ENCODE measurements at regions not wholly inside any gene's neighbourhood (a gene's known extent, or its start where the extent isn't known, plus 50 kb on each side); places are given as distances from the start of the nearest gene placed in this dataset.

GRCh38 chr13:107361666-107362065 is 793.7 kb upstream of the ARGLU1 start:
- Histone ChIP-seq H3K4me3 (ENCODE audit: low read length, poor library complexity, severe bottlenecking) (no peak overlapping the region), H3K79me2 (ENCODE audit: insufficient read depth, low read length) (no peaks in the 10 kb centered on the region), H3F3A (ENCODE audit: low read depth) (no peaks in the 10 kb centered on the region), H3K9me3 (ENCODE audit: insufficient read depth, low read depth, low read length) (no peaks in the 10 kb centered on the region), H3K4me1 (ENCODE audit: insufficient read depth, low read length, poor library complexity, severe bottlenecking) (no peaks in the 10 kb centered on the region), H3K9me2 (replicated peaks; ENCODE audit: low read depth, low read length) (no peaks in the 10 kb centered on the region), H2AFZ (ENCODE audit: low read length) (no peak overlapping the region), H3K4me2 (ENCODE audit: low read depth, low read length, poor library complexity, severe bottlenecking) (no peak overlapping the region), H3K9ac (ENCODE audit: low read depth, low read length, poor library complexity, severe bottlenecking) (no peak overlapping the region), H3K27me3 (ENCODE audit: insufficient read depth, low read length, poor library complexity, severe bottlenecking) (no peaks in the 10 kb centered on the region), H3K36me3 (ENCODE audit: insufficient read depth, low read length) (no peaks in the 10 kb centered on the region), H4K20me1 (ENCODE audit: insufficient read depth, low read length, poor library complexity, severe bottlenecking) (no peaks in the 10 kb centered on the region)
- TF ChIP-seq EZH2phosphoT487 (IDR thresholded peaks at IDR 0.05; ENCODE audit: borderline replicate concordance) (no peak), CTCF (conservative IDR thresholded peaks at IDR 0.05; ENCODE audit: low read length) (no peak)

DNA sequence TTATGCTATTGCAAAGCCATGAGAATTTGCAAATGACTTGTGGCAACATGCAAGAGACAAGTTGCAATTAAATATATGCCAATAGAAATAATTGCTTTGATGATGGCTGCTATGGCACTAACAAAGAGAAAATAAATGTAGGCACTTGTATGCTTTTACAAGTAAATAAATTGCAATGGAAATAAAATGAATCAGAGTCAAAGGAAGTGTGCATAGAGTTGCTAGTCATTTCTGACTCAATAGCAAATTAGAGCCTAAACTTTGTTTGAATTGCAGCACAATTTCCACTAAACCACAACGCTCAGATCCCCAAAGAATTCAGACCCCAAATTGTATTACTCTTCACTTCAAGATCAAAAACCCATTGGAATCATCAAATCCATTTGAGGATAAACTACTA is 792.1 kb upstream of the ARGLU1 start:
- Histone ChIP-seq H3K4me2 (ENCODE audit: low read depth, low read length, poor library complexity, severe bottlenecking) (no peak overlapping the region), H3K9me3 (ENCODE audit: insufficient read depth, low read depth, low read length) (no peaks in the 10 kb centered on the region), H2AFZ (ENCODE audit: low read length) (no peak overlapping the region), H3K9me2 (replicated peaks; ENCODE audit: low read depth, low read length) (no peaks in the 10 kb centered on the region), H3K4me1 (ENCODE audit: insufficient read depth, low read length, poor library complexity, severe bottlenecking) (no peaks in the 10 kb centered on the region), H3K4me3 (ENCODE audit: low read length, poor library complexity, severe bottlenecking) (no peak overlapping the region), H4K20me1 (ENCODE audit: insufficient read depth, low read length, poor library complexity, severe bottlenecking) (no peaks in the 10 kb centered on the region), H3K36me3 (ENCODE audit: insufficient read depth, low read length) (no peaks in the 10 kb centered on the region), H3K79me2 (ENCODE audit: insufficient read depth, low read length) (no peaks in the 10 kb centered on the region), H3F3A (ENCODE audit: low read depth) (no peaks in the 10 kb centered on the region), H3K9ac (ENCODE audit: low read depth, low read length, poor library complexity, severe bottlenecking) (no peak overlapping the region), H3K27me3 (ENCODE audit: insufficient read depth, low read length, poor library complexity, severe bottlenecking) (no peaks in the 10 kb centered on the region)
- TF ChIP-seq EZH2phosphoT487 (IDR thresholded peaks at IDR 0.05; ENCODE audit: borderline replicate concordance) (no peak), CTCF (conservative IDR thresholded peaks at IDR 0.05; ENCODE audit: low read length) (no peak)

DNA sequence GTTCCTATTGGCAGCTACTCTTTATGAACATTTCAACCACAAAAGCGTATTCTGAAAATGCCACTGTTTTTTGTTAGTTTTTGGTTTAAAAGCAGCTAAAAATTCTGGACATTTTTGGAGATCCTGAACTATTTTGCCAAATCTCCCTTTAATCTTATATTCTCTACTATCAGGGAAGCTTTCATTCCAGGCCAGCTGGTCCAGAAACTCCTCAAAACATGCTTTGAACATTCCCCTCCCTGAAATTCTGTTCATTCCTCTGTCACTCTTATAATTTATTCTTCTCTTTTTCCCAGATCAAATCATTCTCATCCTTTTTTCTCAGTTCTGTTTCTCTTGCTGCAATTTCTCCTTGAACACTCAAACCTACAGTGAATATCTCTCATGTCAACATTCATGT is 790.9 kb upstream of the ARGLU1 start:
- no peaks in the 10 kb centered on the region for H3K9me2 ChIP-seq (replicated peaks; ENCODE audit: low read depth, low read length)
- H3K9me3 ChIP-seq (ENCODE audit: insufficient read depth, low read depth, low read length) = no peaks in the 10 kb centered on the region
- H3K79me2 ChIP-seq (ENCODE audit: insufficient read depth, low read length) = no peaks in the 10 kb centered on the region
- no peaks in the 10 kb centered on the region for H3K27me3 ChIP-seq (ENCODE audit: insufficient read depth, low read length, poor library complexity, severe bottlenecking)
- no peak overlapping the region for H2AFZ ChIP-seq (ENCODE audit: low read length)
- no peaks in the 10 kb centered on the region for H3F3A ChIP-seq (ENCODE audit: low read depth)
- TF ChIP-seq EZH2phosphoT487 (IDR thresholded peaks at IDR 0.05; ENCODE audit: borderline replicate concordance) (no peak), CTCF (conservative IDR thresholded peaks at IDR 0.05; ENCODE audit: low read length) (no peak)
- H3K4me2 ChIP-seq (ENCODE audit: low read depth, low read length, poor library complexity, severe bottlenecking) = no peak overlapping the region
- no peaks in the 10 kb centered on the region for H3K36me3 ChIP-seq (ENCODE audit: insufficient read depth, low read length)
- no peak overlapping the region for H3K4me3 ChIP-seq (ENCODE audit: low read length, poor library complexity, severe bottlenecking)
- H3K9ac ChIP-seq (ENCODE audit: low read depth, low read length, poor library complexity, severe bottlenecking) = no peak overlapping the region
- no peaks in the 10 kb centered on the region for H3K4me1 ChIP-seq (ENCODE audit: insufficient read depth, low read length, poor library complexity, severe bottlenecking)
- H4K20me1 ChIP-seq (ENCODE audit: insufficient read depth, low read length, poor library complexity, severe bottlenecking) = no peaks in the 10 kb centered on the region
